ENCODE measurements at regions not wholly inside any gene's neighbourhood (a gene's known extent, or its start where the extent isn't known, plus 50 kb on each side); places are given as distances from the start of the nearest gene placed in this dataset.

DNA sequence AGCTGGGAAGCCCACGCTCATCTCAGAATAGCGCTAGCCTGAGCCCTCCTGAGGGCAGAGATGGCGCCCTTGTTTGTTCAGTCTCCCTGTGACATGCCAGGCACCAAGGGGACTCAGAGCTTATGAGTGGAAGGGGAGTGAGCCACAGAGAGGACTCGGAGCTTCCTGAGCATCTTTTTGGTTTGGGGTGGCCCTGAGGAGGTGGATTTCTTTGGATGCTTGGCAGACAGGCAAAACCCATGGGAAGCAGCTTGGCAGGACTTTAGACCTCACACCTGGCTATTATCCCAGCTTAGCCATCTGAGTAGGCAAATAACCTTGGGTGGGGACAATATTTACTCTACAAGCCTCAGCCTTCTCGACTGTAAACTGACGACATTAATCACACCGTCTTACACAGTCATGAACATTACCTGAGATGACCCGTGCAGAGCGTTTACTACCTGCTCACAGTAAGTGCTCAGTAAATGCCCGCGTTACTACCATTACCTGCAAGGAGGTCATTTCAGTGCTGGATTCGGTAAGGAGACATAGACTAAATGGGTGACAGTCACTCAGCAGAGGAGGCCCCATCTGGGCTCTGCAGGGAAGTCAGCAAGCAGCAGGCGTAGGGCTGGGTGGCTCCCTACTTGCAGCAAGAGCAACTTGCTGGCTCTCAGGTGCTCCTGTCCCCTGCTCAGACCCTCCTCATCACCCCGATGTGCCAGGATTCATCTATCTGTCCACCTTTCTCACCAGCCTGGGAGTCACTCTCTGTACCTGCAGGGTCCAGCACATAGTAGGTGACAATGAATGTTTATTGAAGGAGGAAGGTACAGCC, 54.9 kb downstream of the KLHDC7A start:
- DNase-seq: no peak

GRCh38 chr1:18536356-18536755, 55.6 kb downstream of the KLHDC7A start:
- DNase-seq: no peak

- no peak for DNase-seq
Measured at GRCh38 chr1:18536915-18537314, 56.2 kb downstream of the KLHDC7A start.

DNA sequence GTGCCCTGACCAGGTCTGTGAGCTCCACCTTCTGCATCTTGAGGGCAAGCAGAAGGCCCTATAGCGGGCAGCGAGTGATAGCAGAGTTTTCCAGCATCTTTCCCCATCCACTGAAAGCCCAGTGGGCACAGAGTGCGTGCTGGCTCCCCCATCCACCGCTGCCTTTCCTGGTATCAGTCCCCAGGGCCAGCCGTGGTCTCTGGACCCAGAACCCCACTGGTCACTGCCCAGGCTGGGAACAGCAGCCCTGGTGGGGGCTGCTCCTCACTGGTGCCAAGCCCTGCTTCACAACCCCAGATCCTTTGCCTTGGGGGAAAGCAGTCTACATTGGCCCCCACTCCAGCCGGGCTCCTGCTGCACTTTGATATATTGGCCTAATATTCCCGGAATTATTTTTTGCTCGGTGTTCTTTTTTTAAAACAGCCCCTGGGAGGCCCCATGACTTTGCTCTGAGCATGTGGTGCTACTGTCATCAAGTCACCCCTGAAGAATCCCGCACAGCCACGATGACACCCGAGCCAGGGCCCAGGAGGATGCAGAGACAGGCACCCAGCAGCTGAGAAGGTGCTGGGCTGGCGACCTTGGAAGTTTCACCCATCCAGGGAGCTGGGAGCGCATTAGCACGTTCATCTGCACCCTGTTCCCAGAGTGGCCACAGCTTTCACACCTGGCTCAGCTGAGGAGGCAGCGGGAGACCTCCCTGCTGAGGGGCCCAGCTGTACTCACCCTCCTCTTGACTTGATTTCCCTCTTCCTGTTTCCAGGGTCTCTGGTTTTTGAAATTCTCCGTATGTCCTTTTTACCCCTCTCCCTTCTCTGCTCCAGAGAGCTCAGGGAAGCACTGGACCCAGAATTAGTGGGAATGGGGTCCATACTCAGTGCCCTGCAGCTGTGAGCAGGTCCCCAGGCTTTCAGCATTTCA, 56.9 kb downstream of the KLHDC7A start:
- DNase-seq: no peak

GRCh38 chr1:18539171-18539570, 58.4 kb downstream of the KLHDC7A start:
- no peak for DNase-seq

DNA sequence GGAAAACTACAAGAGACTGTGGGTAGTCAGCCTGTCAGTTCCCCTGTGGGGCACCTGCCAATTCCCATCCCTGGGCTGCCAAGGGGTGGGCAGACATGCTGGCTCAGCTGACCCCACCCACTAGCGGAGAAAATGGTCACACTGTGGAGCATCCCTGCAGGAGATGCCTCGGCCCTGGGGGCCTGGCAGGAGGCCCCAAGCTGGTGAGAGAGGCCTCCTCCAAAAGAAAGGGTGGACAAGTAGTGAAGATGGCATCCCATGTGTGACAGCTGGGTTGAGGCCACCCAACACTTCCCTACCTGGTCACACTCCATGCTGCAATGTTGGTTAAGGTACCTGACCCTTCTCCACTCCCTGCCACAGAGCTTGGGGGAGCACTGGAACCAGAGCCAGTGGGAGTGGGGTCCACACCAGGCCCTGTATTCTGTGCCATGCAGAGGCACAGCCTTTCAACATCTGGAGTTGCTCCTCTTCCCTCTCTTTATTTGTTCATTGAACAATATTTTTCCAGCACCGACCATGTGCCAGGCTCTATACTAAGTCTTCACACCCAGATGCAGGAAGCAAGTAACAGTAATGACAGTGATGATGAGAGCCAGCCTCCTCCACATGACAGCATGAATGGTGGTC, 59.5 kb downstream of the KLHDC7A start:
- DNase-seq: no peak

DNA sequence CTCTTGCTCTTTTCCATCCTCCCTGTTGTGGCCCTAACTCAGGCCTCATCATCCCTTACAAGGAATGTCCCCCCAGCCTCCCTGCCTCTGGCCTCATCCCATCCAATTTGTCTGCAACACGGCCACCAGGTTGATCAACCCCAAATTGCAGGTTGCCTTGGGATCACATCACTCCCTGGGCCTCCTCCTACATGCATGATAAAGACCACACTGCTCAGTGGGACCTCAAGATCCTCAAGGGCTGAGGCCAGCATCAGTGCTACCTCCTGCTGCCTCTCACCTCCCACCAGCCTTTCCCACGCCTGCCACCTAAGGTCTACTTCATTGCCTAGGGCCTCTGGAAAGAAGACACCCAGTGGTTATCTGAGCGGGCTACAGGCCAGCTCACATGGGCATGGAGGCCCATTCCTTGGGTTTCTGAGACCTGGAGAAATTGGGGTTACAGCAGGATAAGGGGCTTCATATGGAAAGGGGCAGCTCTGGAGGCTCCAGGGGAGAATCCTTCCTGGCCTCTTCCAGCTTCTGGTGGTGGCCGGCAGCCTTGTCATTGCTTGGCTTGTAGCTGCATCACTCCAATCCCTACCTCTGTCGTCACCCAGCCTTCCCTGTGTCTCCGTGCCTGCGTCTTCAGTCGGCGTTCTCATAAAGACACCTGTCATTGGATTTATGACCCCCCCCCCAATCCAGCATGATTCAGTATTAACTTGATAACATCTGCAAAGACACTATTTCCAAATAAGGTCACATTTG, 60.5 kb downstream of the KLHDC7A start:
- DNase-seq: no peak

DNA sequence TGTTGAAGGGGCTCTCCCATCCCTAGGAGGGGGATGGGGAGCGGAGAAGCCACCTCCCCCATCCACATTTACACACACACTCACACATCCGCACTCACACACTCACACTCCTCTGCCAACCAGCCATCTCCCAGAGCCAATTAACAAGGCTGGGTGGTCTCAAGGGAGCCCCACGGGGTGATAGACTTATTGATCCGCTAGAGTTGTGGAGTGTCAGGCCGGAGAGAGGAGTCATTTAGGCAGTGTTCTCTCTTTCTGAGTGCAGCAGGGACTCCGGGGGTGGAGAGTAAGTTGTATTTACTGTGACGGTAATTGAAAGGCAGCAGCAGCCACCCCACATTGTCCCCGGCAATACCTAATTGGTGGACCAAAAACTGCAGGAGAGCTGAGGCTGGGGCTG, 61.6 kb downstream of the KLHDC7A start:
- no peak for DNase-seq

DNA sequence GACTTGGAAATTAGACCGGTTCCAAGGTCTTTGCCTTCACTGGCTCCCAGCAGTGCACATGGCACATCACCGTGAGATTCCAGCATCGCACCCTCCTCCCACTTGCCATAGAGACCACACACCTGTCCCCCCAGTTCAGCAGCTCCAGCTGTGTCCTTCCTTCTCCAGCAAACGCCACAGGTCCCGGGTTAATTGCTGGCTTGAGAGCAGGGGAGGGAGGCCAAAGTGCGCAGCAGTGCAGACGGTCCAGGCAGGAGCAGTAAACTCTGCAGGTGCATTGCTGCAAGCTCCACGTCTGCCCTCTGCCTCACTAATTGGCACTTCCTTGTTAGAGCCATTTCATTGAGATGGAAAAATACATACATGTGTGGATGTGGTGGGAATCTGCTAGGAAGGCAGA, 65.3 kb downstream of the KLHDC7A start:
- no peak for DNase-seq

DNA sequence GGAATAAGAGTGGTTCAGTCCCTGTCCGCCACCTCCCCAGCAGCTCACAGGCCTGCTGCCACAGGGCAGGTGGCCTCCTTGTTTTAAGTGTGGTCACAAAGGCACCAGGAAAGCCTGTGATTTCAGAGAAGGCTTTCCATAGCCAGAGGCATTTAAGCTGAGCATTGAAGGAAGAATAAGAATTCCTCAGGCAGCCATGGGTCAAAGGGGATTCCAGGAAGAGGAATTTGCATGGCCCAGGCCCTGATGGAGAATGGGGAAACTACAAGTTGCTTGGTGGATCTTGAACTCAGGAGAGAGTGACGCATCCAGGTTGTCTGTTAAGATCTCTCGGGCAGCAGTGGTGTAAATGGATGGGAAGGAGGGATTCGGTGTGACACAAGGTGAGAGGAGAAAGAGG, 66.7 kb downstream of the KLHDC7A start:
- no peak for DNase-seq

DNA sequence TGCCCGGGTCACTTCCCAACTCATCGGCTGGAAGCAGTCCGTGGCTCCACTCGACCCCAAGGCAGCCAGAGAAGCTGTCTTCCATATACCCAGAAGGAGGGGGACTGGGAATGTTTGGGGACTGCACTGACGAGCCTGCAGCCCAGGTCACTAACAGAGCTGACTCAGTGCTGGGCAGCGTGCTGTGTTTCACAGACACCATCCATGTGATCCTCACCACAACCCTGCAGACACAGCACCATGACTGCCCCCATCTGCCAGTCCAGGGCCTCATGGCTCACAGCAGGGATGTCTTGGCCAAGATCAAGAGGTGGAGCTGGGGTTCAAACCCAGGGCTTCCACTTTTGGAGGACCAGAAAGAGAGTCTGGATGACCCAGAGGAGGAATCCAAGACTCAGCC, 67.9 kb downstream of the KLHDC7A start:
- no peak for DNase-seq

DNA sequence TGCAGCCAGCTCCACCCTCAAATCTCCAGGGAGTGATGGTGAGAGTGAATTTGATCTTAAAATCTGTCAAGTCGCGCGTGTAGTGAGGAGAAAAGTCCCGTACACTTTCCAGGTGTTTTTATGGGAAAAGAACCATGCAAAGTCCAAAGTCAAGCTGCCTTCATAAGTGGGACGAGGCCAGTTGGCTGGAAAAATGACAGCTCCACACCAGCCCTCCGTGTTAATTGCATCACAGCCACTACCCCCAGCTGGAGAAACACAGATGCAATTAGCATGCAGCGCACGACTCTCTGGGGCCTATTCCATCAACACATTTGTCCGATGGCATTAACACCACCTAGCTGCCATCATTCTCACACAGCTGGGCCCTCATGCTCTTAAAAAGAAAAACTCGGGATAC, 68.4 kb downstream of the KLHDC7A start:
- no peak for DNase-seq

DNA sequence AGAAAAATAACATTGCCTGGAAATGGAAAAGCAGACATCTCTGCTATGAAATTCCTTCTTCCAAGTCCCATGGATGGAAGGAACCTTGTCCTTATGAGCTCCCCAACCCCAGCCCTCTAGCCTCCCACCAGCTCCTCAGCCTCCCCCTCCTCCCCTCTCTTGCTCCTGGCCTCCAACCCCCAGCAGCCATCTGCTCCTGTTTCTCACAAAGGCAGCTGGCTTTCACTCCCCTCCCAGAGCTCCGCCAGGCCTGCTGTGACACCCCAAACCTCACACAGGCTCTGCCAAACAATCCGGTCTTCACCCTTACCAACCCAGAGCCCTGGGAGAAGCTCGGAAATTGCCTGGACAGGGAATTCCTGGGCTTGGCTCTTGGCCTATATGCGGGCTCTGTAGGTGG, 69.2 kb downstream of the KLHDC7A start:
- DNase-seq: no peak

- no peak for DNase-seq
Measured at GRCh38 chr1:18552631-18553030, 71.9 kb downstream of the KLHDC7A start.

DNA sequence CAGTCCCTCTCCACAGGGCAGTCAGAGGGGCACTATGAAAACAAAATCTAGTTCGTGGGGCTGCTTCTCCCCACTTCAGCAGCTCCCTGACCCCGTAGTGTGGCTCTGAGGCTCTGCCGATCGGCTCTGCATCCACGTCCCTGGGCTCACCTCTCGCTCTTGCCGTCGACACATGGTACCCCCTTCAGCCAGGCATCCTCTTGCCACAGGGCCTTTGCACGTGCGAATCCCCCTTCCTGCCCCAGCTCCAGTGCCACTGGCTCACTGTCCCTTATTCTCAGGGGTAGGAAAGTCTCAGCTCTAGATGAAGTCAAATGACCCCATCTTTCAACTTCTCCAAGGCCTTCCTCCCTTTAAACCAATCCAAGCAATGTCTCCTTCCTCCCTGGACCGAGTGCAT, 72.7 kb downstream of the KLHDC7A start:
- no peak for DNase-seq

DNA sequence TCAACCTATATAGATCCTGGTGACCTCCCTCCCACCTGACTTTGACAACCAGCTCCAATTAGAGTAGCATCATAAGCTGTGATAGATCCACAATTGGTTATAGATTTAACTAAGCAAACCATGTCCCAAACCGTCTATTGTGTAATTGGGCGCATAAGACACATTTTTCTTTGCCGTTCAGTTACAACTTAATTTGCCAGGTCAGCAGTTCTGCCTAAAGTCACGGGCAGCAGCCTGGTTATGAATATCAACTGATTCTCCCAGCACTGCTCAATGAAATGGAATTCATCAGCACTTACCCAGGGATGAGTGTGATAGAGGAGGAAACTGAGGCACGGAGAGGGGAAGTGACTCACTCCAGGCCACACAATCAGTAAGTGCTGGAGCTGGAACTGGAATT, 73.4 kb downstream of the KLHDC7A start:
- no peak for DNase-seq

- DNase-seq: no peak
Measured at GRCh38 chr1:18554597-18554996, 73.9 kb downstream of the KLHDC7A start.

GRCh38 chr1:18555036-18555435, 74.3 kb downstream of the KLHDC7A start:
- no peak for DNase-seq

GRCh38 chr1:18556364-18556763, 74.3 kb upstream of the PAX7 start:
- DNase-seq: no peak

GRCh38 chr1:18557621-18558465, 72.8 kb upstream of the PAX7 start:
- DNase-seq: peak; percentile 57

- no peak for DNase-seq
Measured at GRCh38 chr1:18560692-18561091, 70.0 kb upstream of the PAX7 start.

- no peak for DNase-seq
Measured at GRCh38 chr1:18561967-18562366, 68.7 kb upstream of the PAX7 start.
